ENCODE measurements at regions not wholly inside any gene's neighbourhood (a gene's known extent, or its start where the extent isn't known, plus 50 kb on each side); places are given as distances from the start of the nearest gene placed in this dataset.

DNA sequence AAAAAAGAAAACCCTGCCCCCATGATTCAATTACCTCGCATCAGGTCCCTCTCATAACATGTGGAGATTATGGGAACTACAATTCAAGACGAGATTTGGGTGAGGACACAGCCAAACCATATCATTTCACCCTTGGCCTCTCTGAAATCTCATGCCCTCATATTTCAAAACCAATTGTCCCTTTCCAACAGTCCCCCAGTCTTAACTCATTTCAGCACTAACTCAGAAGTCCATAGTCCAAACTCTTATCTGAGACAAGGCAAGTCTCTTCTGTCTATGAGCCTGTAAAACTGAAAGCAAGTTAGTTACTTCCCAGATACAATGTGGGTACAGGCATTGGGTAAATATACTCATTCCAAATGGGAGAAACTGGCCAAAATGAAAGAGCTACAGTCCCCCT lies 536.1 kb downstream of the MEI4 start:
- Histone ChIP-seq H4K20me1 (replicated peaks; ENCODE audit: control insufficient read depth, insufficient read depth, low read length) (no peaks in the 10 kb centered on the region), H3K27me3 (ENCODE audit: control insufficient read depth in 2 of 2, insufficient read depth in 2 of 2, low read length in 2 of 2) (no peaks in the 10 kb centered on the region), H3K9ac (ENCODE audit: insufficient read depth in 1 of 2, low read depth in 2 of 2, low read length in 2 of 2) (no peak overlapping the region), H3K9me3 (replicated peaks; ENCODE audit: control insufficient read depth, insufficient read depth, low read depth, low read length) (no peaks in the 10 kb centered on the region), H2AFZ (ENCODE audit: low read depth, low read length) (no peak overlapping the region), H3K4me1 (replicated peaks in 1 of 2; ENCODE audit: control insufficient read depth in 2 of 2, insufficient read depth in 2 of 2, low read length in 2 of 2) (no peaks in the 10 kb centered on the region), H3K36me3 (ENCODE audit: control insufficient read depth, insufficient read depth, low read length) (no peaks in the 10 kb centered on the region), H3K9me1 (ENCODE audit: control insufficient read depth, insufficient read depth, low read length) (no peaks in the 10 kb centered on the region), H3K4me2 (ENCODE audit: insufficient read depth, low read length) (no peak overlapping the region), H3K27ac (ENCODE audit: extremely low read depth, low read depth, low read length) (no peak overlapping the region), H3K79me2 (ENCODE audit: control insufficient read depth, insufficient read depth, low read length) (no peaks in the 10 kb centered on the region), H3K4me3 (no peak overlapping the region)
- no TSS peak for BruUV-seq (replicated peaks)
- intact Hi-C loops (cut with micrococcal nuclease) (no loop called here), in situ Hi-C loops (cut with MboI) (no loop called here)
- no peak for DNase-seq (ENCODE audit: extremely low read depth in 1 of 4, low spot score in 3 of 4)
- POLR2A ChIA-PET, result no interaction called here
- CTCF ChIA-PET (ENCODE audit: low intra/inter-chr PET ratio), result no interaction called here
- FAIRE-seq, result no peak
- no peak for ATAC-seq
- 0% methylated on average over 2 of the region's 2 CpGs for WGBS (ENCODE audit: insufficient coverage, low coverage, missing lambda C conversion rate)
- TF ChIP-seq BRF1 (IDR thresholded peaks at IDR 0.05; ENCODE audit: borderline replicate concordance, extremely low read depth, insufficient read length) (no peak), MYC (IDR thresholded peaks at IDR 0.05; ENCODE audit: low read depth, low read length) (no peak), MYC (CRISPR knock-in tag; IDR thresholded peaks at IDR 0.05; ENCODE audit: borderline replicate concordance, low read depth) (no peak), SMARCC2 (IDR thresholded peaks at IDR 0.05; ENCODE audit: low read depth) (no peak), ERF (CRISPR knock-in tag; IDR thresholded peaks at IDR 0.05) (no peak), FOXJ2 (tag; IDR thresholded peaks at IDR 0.05) (no peak), JUN (IDR thresholded peaks at IDR 0.05; ENCODE audit: borderline replicate concordance, low read depth, low read length) (no peak), JUN (CRISPR knock-in tag; IDR thresholded peaks at IDR 0.05; ENCODE audit: borderline replicate concordance) (no peak), HDAC2 (IDR thresholded peaks at IDR 0.05) (no peak), TFAM (CRISPR knock-in tag; conservative IDR thresholded peaks at IDR 0.05) (no peak), BDP1 (IDR thresholded peaks at IDR 0.05; ENCODE audit: insufficient read depth, insufficient read length) (no peak), ZNF197 (CRISPR knock-in tag; IDR thresholded peaks at IDR 0.05; ENCODE audit: low read depth) (no peak)
- TF ChIP-seq, protein P1, sequence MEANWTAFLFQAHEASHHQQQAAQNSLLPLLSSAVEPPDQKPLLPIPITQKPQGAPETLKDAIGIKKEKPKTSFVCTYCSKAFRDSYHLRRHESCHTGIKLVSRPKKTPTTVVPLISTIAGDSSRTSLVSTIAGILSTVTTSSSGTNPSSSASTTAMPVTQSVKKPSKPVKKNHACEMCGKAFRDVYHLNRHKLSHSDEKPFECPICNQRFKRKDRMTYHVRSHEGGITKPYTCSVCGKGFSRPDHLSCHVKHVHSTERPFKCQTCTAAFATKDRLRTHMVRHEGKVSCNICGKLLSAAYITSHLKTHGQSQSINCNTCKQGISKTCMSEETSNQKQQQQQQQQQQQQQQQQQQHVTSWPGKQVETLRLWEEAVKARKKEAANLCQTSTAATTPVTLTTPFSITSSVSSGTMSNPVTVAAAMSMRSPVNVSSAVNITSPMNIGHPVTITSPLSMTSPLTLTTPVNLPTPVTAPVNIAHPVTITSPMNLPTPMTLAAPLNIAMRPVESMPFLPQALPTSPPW (CRISPR knock-in tag; IDR thresholded peaks at IDR 0.05), result no peak
- TF ChIP-seq, protein P2, sequence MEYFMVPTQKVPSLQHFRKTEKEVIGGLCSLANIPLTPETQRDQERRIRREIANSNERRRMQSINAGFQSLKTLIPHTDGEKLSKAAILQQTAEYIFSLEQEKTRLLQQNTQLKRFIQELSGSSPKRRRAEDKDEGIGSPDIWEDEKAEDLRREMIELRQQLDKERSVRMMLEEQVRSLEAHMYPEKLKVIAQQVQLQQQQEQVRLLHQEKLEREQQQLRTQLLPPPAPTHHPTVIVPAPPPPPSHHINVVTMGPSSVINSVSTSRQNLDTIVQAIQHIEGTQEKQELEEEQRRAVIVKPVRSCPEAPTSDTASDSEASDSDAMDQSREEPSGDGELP (CRISPR knock-in tag; IDR thresholded peaks at IDR 0.05; ENCODE audit: borderline replicate concordance), result no peak
- TF ChIP-seq, protein P3, sequence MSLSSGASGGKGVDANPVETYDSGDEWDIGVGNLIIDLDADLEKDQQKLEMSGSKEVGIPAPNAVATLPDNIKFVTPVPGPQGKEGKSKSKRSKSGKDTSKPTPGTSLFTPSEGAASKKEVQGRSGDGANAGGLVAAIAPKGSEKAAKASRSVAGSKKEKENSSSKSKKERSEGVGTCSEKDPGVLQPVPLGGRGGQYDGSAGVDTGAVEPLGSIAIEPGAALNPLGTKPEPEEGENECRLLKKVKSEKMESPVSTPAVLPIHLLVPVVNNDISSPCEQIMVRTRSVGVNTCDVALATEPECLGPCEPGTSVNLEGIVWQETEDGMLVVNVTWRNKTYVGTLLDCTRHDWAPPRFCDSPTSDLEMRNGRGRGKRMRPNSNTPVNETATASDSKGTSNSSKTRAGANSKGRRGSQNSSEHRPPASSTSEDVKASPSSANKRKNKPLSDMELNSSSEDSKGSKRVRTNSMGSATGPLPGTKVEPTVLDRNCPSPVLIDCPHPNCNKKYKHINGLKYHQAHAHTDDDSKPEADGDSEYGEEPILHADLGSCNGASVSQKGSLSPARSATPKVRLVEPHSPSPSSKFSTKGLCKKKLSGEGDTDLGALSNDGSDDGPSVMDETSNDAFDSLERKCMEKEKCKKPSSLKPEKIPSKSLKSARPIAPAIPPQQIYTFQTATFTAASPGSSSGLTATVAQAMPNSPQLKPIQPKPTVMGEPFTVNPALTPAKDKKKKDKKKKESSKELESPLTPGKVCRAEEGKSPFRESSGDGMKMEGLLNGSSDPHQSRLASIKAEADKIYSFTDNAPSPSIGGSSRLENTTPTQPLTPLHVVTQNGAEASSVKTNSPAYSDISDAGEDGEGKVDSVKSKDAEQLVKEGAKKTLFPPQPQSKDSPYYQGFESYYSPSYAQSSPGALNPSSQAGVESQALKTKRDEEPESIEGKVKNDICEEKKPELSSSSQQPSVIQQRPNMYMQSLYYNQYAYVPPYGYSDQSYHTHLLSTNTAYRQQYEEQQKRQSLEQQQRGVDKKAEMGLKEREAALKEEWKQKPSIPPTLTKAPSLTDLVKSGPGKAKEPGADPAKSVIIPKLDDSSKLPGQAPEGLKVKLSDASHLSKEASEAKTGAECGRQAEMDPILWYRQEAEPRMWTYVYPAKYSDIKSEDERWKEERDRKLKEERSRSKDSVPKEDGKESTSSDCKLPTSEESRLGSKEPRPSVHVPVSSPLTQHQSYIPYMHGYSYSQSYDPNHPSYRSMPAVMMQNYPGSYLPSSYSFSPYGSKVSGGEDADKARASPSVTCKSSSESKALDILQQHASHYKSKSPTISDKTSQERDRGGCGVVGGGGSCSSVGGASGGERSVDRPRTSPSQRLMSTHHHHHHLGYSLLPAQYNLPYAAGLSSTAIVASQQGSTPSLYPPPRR (CRISPR knock-in tag; IDR thresholded peaks at IDR 0.05; ENCODE audit: borderline replicate concordance), result no peak
- TF ChIP-seq, protein P4, sequence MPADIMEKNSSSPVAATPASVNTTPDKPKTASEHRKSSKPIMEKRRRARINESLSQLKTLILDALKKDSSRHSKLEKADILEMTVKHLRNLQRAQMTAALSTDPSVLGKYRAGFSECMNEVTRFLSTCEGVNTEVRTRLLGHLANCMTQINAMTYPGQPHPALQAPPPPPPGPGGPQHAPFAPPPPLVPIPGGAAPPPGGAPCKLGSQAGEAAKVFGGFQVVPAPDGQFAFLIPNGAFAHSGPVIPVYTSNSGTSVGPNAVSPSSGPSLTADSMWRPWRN (IDR thresholded peaks at IDR 0.05; ENCODE audit: low read depth), result no peak

All from K562 (cell line).